Stimulated activated naive CD8-positive, alpha-beta T cell treated with anti-CD3 and anti-CD28 coated beads, Interleukin-15, amount 100 ng/mL, for 72 hours (primary cell): ENCODE measurements at regions not wholly inside any gene's neighbourhood (a gene's known extent, or its start where the extent isn't known, plus 50 kb on each side); places are given as distances from the start of the nearest gene placed in this dataset.

Experiments used
- ATAC-seq: fragments of 150-1000 bp; cut with Tn5 transposase; 2 replicates; pipeline ENCODE4 v1.10.0; 2021; ENCODE audit warnings: mild to moderate bottlenecking, moderate library complexity
- DNase-seq, 2 donors: peaks; one replicate each; pipeline ENCODE4 v3.0.0; 2021 to 2022
- H3K27ac Mint-ChIP-seq, 2 donors: one replicate each; pipeline ENCODE4 v1.8.0; 2022; ENCODE audit warnings: mild to moderate bottlenecking in 2 of 2, mixed read lengths in 2 of 2, moderate library complexity in 2 of 2
- H3K27me3 Mint-ChIP-seq: one replicate; pipeline ENCODE4 v1.8.0; 2022; ENCODE audit warnings: mixed read lengths
- H3K4me1 Mint-ChIP-seq: one replicate; pipeline ENCODE4 v1.8.0; 2022; ENCODE audit warnings: mild to moderate bottlenecking, mixed read lengths
- H3K4me3 Mint-ChIP-seq, 2 donors: one replicate each; pipeline ENCODE4 v1.8.0; 2022; ENCODE audit warnings: mild to moderate bottlenecking in 2 of 2, mixed read lengths in 2 of 2, moderate library complexity in 1 of 2
- H3K9me3 Mint-ChIP-seq, 2 donors: one replicate each; pipeline ENCODE4 v1.8.0; 2022; ENCODE audit warnings: mixed read lengths in 2 of 2

DNA sequence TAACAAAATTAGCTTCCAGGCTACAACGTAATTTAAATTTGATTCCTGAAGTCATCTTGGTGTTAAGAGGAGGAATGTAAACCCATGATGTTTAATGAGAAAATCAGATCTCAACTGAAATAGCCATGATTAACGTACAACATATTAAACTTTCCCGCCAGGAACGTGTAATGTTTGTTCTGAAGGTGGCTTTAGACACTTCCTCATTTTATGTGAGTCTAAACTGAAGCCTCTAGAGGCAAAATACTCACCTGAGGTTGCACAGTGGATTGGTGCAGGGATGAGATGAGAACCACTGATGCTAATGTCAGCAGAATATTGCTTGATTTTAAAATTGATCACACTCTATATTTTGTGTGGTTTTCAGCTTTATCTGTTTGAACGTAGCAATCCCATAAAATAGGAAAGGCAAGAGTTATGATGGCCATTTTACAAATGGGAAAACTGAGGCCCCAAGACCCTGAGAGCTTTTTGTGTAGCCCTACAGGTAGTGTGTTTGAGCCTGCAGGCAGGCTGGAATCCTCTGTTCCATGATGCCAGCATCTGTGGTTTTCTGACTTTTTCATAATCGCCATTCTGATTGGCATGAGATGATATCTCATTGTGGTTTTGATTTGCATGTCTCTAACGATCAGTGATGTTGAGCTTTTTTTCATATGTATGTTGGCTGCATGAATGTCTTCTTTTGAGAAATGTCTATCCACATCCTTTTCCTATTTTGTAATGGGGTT lies 243.7 kb upstream of the BMPER start:
- no peak for ATAC-seq
- Mint-ChIP-seq H3K4me3 (no peak overlapping the region), H3K4me1 (no peaks in the 10 kb centered on the region), H3K27me3 (no peaks in the 10 kb centered on the region), H3K27ac (no peak overlapping the region), H3K9me3 (no peaks in the 10 kb centered on the region)
- DNase-seq = no peak

DNA sequence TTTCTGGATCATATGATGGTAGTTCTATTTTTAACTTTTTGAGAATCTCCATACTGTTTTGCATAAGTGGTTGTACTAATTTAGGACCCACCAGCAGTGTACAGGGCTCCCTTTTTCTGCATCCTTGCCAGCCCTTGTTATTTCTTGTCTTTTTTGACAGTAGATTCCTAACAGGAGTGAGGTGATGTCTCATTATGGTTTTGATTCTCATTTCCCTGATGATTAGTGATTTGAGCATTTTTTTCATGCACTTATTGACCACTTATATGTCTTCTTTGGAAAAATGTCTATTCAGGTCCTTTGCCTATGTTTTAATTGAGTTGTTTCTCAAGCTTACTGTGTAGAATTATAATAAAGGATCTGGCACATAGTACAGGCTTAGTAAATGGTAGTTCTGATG lies 238.8 kb upstream of the BMPER start:
- Mint-ChIP-seq H3K9me3 (no peaks in the 10 kb centered on the region), H3K4me3 (no peak overlapping the region), H3K4me1 (no peaks in the 10 kb centered on the region), H3K27ac (no peak overlapping the region), H3K27me3 (no peaks in the 10 kb centered on the region)
- ATAC-seq = no peak
- DNase-seq = no peak

DNA sequence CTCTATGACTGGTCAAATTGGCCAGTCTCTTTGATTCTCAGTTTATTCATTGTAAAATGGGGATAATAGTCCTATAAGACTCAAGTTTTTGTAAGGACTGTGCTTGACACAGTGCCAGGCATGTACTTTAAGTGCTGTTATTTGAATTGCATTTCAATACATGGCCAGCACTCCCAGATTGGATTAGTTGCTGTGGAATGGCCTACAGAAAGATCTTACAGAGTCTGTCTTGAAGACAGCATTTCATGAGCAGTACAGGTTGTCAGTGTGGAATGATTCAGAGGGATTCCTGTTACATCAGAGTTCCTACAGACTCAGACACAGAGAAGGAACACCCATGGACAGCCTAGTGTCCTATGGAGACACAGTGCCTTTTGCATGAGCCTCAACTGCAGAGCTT lies 238.1 kb upstream of the BMPER start:
- Mint-ChIP-seq H3K27me3 (no peaks in the 10 kb centered on the region), H3K9me3 (no peaks in the 10 kb centered on the region), H3K4me1 (no peaks in the 10 kb centered on the region), H3K27ac (no peak overlapping the region), H3K4me3 (no peak overlapping the region)
- DNase-seq (no peak), ATAC-seq (no peak)

DNA sequence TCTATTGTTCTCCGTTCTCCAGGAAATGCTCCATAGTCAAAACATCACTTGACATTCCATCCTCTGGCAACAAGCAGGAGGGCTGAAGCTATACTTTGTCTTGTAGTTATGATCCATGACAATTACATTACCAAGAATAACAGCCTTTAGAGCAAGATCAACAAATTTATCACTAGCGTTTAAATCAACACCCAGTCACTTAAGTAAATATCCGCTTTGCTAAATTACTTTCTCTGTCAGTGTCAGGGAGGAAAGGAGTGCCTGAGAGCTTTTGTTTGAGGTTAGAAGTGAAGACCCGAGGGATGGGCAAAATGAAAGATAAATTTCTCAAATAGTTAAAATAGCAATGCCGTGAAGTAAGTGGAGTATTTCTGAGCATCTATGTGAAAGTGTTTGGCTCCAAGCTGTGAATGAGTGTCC lies 236.1 kb upstream of the BMPER start:
- no peak for ATAC-seq
- no peaks in the 10 kb centered on the region for H3K9me3 Mint-ChIP-seq
- no peak for DNase-seq
- no peaks in the 10 kb centered on the region for H3K4me1 Mint-ChIP-seq
- no peaks in the 10 kb centered on the region for H3K27me3 Mint-ChIP-seq
- no peak overlapping the region for H3K4me3 Mint-ChIP-seq
- H3K27ac Mint-ChIP-seq = no peak overlapping the region

DNA sequence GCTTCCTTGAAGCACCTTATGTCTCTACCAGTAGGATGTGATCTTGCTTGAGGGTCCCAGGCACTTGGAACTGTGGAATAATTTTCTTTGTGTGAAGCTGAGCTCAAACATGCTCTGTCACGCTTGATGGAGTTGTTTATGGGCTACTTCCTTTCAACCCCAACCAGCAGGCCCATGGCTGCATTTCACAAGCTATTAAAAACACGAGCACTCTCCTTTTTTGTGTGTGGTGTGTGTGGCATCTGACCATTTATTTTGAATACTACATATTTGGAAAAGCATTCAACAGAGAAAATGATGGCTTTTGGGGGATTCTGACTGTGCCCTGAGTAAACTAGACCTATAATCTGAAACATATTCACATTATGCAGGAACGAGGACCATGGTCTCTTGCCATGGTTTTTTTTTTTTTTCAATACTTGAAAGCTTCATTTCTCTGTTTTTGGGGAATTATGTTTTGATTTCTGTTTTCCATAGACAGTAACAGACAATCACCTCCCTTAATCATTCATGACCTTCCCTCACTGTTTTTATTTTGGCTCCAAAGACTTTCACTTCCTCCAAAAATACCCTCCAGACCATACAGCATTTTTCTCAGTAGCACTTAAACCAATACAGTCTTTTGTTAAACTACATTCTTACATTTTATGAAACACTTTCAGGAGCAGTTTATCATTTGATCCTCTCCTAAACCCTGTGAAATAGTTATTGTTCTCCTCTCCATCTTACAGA lies 233.6 kb upstream of the BMPER start:
- Mint-ChIP-seq H3K9me3 (no peaks in the 10 kb centered on the region), H3K4me3 (no peak overlapping the region), H3K27ac (no peak overlapping the region), H3K27me3 (no peaks in the 10 kb centered on the region), H3K4me1 (no peaks in the 10 kb centered on the region)
- DNase-seq (no peak), ATAC-seq (no peak)

DNA sequence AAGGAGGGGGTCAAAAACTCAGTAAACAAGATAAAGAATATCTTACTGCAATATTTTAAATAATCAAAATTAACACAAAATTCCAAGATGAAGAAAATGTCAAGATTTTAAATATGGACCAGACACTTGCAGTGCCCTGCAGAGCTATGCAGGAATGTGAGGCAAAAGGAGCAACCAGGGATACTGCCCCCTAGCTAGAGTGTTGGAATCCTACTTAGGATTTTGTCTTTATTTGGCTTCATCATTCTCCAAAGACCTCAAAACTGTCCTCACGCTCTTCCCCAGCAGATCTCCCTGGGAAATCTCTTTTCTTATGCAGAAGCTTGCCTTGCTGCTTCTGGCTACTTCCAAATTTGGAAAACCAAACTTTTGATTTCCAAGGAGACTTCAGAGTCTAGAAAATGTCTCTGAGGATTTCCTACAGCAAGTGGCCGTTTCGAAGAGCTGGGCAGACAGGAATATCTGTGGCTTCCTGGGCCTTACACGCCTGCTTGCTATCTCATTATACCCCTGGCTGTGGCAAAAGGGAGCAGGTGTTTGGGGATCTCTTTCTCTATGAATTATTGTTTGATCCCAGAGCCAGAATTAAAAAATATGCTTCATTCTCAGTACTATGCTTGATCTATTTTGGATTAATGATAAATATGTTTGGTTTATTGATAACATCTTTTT lies 232.2 kb upstream of the BMPER start:
- Mint-ChIP-seq H3K9me3 (no peaks in the 10 kb centered on the region), H3K4me3 (no peak overlapping the region), H3K27me3 (no peaks in the 10 kb centered on the region), H3K4me1 (no peaks in the 10 kb centered on the region), H3K27ac (peak overlapping the region in 1 of 2 donors; percentile 80)
- DNase-seq (no peak), ATAC-seq (no peak)

DNA sequence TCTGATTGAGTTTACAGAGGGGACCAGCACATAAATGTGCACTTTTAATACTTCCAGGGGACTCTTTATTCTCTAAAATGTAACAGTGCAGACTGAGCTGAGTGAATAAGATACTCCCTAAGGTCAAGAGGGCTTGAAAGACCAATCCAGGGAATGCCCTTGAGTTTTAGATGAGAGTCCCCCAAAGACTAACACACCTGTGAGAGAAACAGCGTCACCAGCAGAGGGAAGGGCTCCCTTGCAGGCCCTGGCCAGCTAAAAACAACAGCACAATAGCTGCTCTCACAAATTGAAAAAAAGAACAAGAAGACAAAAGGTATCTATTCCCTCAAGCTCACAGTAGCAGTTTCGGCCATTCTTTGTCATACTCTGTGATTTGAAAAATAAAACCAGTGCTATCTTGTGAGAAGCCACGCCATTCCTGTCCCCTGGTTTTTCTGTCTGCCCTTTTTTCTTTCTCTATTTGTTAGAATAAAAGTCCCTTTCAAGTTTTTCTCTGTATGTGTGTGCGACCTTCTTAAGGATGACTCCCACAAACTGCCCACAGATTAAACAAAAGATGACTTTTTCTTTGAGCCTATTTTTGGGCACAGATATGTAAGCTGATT lies 230.4 kb upstream of the BMPER start:
- H3K9me3 Mint-ChIP-seq = peaks cover 11 to 13% of the 10 kb centered on the region in 2 donors
- no peaks in the 10 kb centered on the region for H3K27me3 Mint-ChIP-seq
- H3K4me3 Mint-ChIP-seq = no peak overlapping the region
- DNase-seq (no peak), ATAC-seq (no peak)
- H3K4me1 Mint-ChIP-seq = no peaks in the 10 kb centered on the region
- H3K27ac Mint-ChIP-seq = no peak overlapping the region

DNA sequence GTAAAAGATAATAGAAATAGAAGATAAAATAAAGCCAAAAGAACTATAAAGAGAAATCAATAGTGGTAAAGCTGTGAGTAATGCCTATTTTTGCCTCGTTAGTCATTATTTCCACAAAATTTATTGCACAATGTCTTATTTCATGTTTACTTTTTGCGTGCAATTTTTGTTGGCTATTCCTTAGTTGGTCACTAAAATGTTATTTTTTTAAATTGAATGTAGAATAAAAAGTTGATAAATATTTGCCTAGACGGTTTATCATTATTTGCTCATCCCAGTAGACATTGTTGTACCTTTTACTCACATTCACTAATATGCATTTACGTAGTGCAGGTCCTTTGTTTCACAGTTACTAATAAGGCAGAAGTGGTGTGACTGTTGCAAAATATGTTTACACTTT lies 227.8 kb upstream of the BMPER start:
- Mint-ChIP-seq H3K4me3 (no peak overlapping the region), H3K27ac (no peak overlapping the region), H3K27me3 (no peaks in the 10 kb centered on the region), H3K4me1 (no peaks in the 10 kb centered on the region), H3K9me3 (peaks cover 15 to 16% of the 10 kb centered on the region in 2 donors)
- DNase-seq = no peak
- ATAC-seq = no peak

DNA sequence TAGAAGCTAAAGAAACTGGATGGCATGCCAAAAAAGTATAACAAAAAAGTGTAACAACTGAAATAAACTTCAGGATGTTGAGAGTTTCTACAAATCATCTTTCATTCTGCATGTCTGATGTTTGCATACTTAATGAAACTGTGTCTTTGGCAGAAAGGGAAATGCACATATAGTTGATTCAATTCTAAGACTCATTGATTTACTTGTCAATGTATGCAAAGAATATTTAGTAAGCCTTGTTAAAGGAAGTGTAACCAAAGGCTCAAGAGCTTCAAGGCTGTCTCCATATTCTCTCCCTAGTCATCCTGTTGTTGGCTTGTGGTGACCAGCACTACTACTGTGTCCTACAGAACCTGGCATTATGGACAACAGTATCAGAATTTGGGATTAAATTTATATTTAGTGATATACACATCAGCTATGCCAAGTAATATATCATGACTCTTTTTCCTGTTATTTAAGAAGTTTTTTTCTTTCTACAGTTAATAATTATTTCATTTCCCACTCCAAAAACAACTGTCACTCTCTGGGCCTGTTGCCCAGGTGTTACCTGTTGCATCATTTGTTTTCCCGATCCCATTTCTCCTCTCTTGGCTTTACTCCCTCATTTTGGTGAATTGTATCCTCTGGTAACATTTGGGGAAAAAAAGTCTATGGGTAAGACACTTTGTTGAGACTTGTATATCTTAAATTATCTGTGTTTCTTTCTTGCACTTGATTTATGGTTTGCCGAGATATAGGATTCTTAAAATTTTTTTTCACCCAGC lies 226.6 kb upstream of the BMPER start:
- Mint-ChIP-seq H3K4me1 (no peaks in the 10 kb centered on the region), H3K4me3 (no peak overlapping the region), H3K9me3 (peaks cover 15 to 16% of the 10 kb centered on the region in 2 donors), H3K27ac (no peak overlapping the region), H3K27me3 (no peaks in the 10 kb centered on the region)
- ATAC-seq = no peak
- DNase-seq = no peak

DNA sequence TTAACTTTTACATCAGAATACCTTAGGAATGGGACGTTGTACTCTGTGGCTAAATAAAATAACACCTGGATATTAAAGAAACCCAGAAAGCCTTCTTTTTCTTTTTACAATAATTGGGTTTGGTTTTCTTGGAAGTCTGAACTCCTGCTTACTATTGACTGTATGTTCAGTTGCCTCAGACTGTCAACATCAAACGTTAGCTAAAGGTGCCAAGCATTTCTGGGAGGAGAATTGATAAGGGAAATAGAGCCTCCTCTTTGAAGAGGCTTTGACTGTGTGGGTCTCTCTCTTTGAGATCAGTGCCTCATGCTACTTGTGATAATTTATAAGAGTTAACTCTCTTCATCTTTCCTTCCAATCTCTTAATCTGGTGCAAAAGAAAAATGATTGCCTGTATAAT lies 224.7 kb upstream of the BMPER start:
- H3K4me3 Mint-ChIP-seq = no peak overlapping the region
- H3K4me1 Mint-ChIP-seq = no peaks in the 10 kb centered on the region

DNA sequence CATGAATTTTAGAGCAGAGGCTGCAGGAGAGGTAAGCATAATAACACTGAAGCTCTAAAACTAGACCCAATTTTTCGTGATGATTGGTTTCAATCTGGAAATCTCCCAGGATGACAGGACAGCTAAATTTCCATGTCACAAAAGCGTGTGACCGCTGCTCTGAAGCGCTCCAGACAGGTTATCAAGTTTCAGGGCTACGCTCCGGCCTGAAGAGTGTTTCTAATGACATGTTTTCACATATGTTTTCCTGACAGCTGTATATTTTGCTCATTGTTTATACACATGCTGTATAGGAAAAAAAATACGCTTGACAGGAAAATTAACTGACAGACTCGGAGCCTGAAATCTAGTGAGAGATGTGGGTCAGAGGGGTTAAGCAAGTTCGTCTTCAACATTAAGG lies 219.8 kb upstream of the BMPER start:
- ATAC-seq (no peak), DNase-seq (no peak)
- Mint-ChIP-seq H3K9me3 (peaks cover 4 to 35% of the 10 kb centered on the region in 2 donors), H3K27me3 (no peaks in the 10 kb centered on the region), H3K4me1 (no peaks in the 10 kb centered on the region), H3K27ac (no peak overlapping the region), H3K4me3 (no peak overlapping the region)

More for the DNA sequence above, 224.7 kb upstream of the BMPER start:
- no peaks in the 10 kb centered on the region for H3K27me3 Mint-ChIP-seq
- ATAC-seq = no peak
- H3K9me3 Mint-ChIP-seq = peaks cover 16 to 23% of the 10 kb centered on the region in 2 donors
- DNase-seq = no peak
- no peak overlapping the region for H3K27ac Mint-ChIP-seq

DNA sequence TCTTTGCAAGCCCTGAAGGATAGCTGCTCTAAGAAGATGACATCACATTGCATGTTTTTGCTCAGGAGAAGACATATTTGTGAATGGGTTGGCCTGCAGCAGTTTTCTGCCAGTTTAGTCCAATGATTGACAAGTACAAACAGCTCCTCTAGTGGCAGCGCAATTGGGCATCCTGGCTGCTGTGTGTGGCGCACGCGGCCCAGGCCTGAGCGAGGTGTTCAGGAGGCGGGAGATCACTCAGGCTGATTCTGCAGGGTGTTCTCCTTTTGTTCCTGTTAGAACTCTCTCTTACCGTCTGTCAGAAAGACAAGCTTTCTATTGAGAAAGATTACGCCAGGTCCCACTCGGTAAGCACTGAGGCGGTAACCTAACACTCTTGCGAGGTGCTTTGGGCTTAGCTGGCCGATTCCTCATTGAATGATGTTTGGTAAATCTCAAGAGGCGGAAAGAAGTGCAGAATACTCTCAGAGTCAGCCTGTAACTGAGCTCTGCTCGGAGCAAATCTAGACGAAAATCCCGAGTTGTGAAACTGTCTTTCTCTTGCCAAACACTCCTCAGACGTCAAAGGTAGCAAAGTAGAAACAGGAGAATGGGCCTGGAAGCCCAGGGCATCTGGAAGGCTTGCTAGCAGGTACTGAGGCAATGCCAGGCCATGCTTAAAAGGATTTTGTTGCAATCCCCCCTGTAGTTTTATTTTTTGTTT lies 219.2 kb upstream of the BMPER start:
- no peak overlapping the region for H3K4me3 Mint-ChIP-seq
- no peak for DNase-seq
- H3K9me3 Mint-ChIP-seq = peaks cover 9 to 41% of the 10 kb centered on the region in 2 donors
- H3K4me1 Mint-ChIP-seq = no peaks in the 10 kb centered on the region
- ATAC-seq = no peak
- H3K27ac Mint-ChIP-seq = no peak overlapping the region
- no peaks in the 10 kb centered on the region for H3K27me3 Mint-ChIP-seq

DNA sequence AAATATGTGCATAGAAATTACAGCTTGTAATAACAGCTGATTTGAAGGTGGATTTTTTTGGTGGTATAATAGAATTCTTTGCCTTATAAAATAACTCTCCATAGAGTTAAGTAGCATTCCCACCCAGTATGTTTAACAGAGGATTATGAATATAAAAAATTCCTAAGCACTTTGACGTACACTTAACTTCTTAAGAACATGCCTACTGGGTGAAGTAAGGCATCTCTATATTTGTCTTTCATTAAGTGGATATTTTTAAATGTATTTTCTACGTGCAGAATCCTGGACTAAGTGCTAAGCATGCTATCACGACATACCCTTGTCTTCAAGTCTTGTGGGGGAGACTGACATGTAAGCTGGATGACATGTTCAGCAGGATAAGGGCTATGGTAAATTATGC lies 217.7 kb upstream of the BMPER start:
- no peak overlapping the region for H3K4me3 Mint-ChIP-seq
- no peaks in the 10 kb centered on the region for H3K27me3 Mint-ChIP-seq
- no peaks in the 10 kb centered on the region for H3K4me1 Mint-ChIP-seq
- no peak for ATAC-seq
- DNase-seq = no peak
- H3K27ac Mint-ChIP-seq = no peak overlapping the region
- peaks cover 14 to 46% of the 10 kb centered on the region in 2 donors for H3K9me3 Mint-ChIP-seq

DNA sequence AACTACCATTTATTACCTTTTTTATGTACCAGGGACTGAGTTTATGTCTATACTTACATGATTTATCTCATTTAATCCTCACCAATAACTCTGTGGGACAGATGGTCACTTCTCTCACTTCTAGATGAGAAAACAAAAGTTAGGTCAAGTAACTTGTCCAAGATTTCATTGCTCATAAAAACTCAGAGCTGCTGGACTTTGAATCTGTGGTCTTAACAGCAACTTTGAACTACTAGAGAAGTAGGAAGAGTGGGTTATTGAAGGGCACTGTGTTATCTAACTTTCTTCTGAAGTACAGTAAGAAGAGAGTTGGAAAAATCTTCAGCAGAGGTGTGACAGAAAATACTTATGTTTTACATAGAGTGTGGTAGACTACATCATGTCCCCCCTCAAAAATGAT lies 214.2 kb upstream of the BMPER start:
- Mint-ChIP-seq H3K9me3 (peaks cover 17 to 38% of the 10 kb centered on the region in 2 donors), H3K4me1 (no peaks in the 10 kb centered on the region), H3K27me3 (no peaks in the 10 kb centered on the region), H3K4me3 (no peak overlapping the region), H3K27ac (no peak overlapping the region)
- ATAC-seq = no peak
- no peak for DNase-seq

DNA sequence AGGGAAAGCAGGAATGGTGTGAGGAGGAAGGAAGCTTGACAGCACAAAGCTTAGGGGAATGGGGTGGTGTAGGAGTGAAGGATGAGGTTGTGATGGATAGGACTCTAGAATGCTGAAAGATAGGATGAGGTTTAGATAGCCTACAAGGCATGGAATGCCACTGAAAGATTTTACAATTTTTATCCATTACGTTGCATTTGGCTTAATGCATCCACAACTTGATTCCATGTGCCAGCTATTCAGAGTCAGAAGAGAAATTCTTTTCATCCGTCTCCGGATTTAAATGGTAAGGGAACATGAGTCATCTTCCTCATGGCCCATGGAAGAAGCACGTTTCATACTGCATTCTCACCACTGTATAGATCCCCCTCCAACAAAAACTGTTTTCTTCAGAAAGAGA lies 212.4 kb upstream of the BMPER start:
- Mint-ChIP-seq H3K4me1 (no peaks in the 10 kb centered on the region), H3K27me3 (no peaks in the 10 kb centered on the region), H3K27ac (no peak overlapping the region), H3K4me3 (no peak overlapping the region), H3K9me3 (peaks cover 17 to 37% of the 10 kb centered on the region in 2 donors)
- no peak for ATAC-seq
- no peak for DNase-seq
